Natural killer cell treated with Interleukin-12 subunit alpha and Interleukin-12 subunit beta and Interleukin-15 and Interleukin-18, amount 100 ng/mL, for 72 hours (primary cell): ENCODE measurements at regions not wholly inside any gene's neighbourhood (a gene's known extent, or its start where the extent isn't known, plus 50 kb on each side); places are given as distances from the start of the nearest gene placed in this dataset.

Experiments used
- ATAC-seq, 2 donors: fragments of 150-1000 bp; cut with Tn5 transposase in 1 of 2; sonication (Bioruptor Pico), chemical (Tn5 transposase) in 1 of 2; 2 replicates each; pipeline ENCODE4 v1.10.0; 2021
- DNase-seq: peaks from one replicate; pipeline ENCODE4 v3.0.0; 2022; ENCODE audit warnings: low spot score
- H3K27ac Mint-ChIP-seq, 2 donors: 1 replicate in 1 of 2; 2 replicates in 1 of 2; pipeline ENCODE4 v1.8.0; 2022; ENCODE audit warnings: mixed read lengths in 2 of 2, mild to moderate bottlenecking in 1 of 2, moderate library complexity in 1 of 2
- H3K27me3 Mint-ChIP-seq, 2 donors: 1 replicate in 1 of 2; 2 replicates in 1 of 2; pipeline ENCODE4 v1.8.0; 2022; ENCODE audit warnings: mixed read lengths in 2 of 2
- H3K36me3 Mint-ChIP-seq: one replicate; pipeline ENCODE4 v1.8.0; 2022; ENCODE audit warnings: mixed read lengths
- H3K4me1 Mint-ChIP-seq, 2 donors: 1 replicate in 1 of 2; 2 replicates in 1 of 2; pipeline ENCODE4 v1.8.0; 2022; ENCODE audit warnings: low read depth in 2 of 2, mixed read lengths in 2 of 2, mild to moderate bottlenecking in 1 of 2
- H3K4me3 Mint-ChIP-seq: one replicate; pipeline ENCODE4 v1.8.0; 2022; ENCODE audit warnings: mixed read lengths
- H3K9me3 Mint-ChIP-seq: 2 replicates; pipeline ENCODE4 v1.8.0; 2022; ENCODE audit warnings: mixed read lengths

GRCh38 chr7:86926732-86927131 lies 132.7 kb downstream of the ELAPOR2 start:
- no peaks in the 10 kb centered on the region for H3K4me1 Mint-ChIP-seq
- no peak for ATAC-seq
- H3K9me3 Mint-ChIP-seq: no peaks in the 10 kb centered on the region
- H3K36me3 Mint-ChIP-seq: no peaks in the 10 kb centered on the region
- H3K27me3 Mint-ChIP-seq: peaks cover 11 to 20% of the 10 kb centered on the region in 2 donors
- no peak overlapping the region for H3K27ac Mint-ChIP-seq
- no peak for DNase-seq
- H3K4me3 Mint-ChIP-seq: no peak overlapping the region

DNA sequence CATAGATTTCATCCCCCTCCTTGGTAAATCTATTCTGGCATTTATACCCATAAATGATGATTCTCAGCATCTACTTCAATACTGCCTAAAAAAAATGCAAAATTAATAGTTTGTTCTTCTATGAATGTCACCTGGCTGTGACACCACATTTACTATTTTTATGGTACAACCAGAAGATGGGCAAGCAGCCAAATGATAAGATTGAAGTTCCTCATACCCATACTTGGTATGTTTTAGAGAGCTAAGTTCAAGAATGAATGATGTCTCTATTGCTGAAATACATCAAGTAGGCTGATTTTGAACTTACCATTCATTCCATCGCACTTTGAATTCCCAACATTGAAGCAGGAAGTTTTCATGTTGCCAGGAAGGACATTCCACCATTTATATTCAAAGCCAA lies 134.2 kb downstream of the ELAPOR2 start:
- Mint-ChIP-seq H3K27me3 (peaks cover 11 to 20% of the 10 kb centered on the region in 2 donors), H3K27ac (no peak overlapping the region), H3K36me3 (no peaks in the 10 kb centered on the region), H3K4me1 (no peaks in the 10 kb centered on the region), H3K9me3 (no peaks in the 10 kb centered on the region), H3K4me3 (no peak overlapping the region)
- no peak for ATAC-seq
- DNase-seq: no peak

DNA sequence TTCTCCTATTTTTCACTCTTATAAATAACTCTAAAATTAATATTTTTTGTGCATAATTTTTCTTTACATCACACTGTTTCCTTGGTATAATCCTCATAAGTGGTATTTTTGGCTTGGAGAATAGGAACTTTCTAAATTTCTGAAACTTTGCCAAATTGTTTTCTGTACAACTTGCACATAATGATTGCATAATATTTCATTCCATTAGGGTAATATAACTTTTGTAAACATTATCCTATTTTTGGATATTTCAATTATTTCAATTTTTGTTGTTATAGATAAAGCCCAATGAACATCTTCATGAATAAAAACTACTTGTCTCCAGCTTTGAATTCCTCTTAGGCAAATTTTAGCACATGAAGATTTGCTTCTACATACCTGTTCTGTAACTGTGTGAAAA lies 135.9 kb downstream of the ELAPOR2 start:
- no peaks in the 10 kb centered on the region for H3K36me3 Mint-ChIP-seq
- peaks cover 7 to 20% of the 10 kb centered on the region in 2 donors for H3K27me3 Mint-ChIP-seq
- DNase-seq: no peak
- no peak overlapping the region for H3K4me3 Mint-ChIP-seq
- H3K27ac Mint-ChIP-seq: no peak overlapping the region
- no peak for ATAC-seq
- H3K4me1 Mint-ChIP-seq: no peaks in the 10 kb centered on the region
- no peaks in the 10 kb centered on the region for H3K9me3 Mint-ChIP-seq

DNA sequence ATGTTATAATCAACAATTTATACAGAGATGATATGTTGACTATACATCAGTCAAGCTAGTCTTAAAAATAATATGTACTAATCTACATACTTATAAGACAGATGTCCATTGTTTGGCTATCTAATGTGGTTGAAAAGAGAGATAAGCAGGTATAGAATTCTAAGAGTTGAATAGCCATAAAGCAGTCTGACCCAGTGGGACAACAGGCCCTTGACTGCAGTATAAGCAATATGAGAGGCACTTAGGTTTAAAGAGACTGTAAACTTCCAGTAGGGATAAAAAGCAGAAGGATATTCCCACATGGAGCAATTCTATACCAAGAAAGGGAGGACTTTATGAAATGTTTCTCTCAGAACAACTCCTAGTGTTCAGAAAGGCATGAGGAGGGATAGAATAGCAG lies 139.3 kb downstream of the ELAPOR2 start:
- H3K9me3 Mint-ChIP-seq: no peaks in the 10 kb centered on the region
- no peak overlapping the region for H3K27ac Mint-ChIP-seq
- no peaks in the 10 kb centered on the region for H3K4me1 Mint-ChIP-seq
- ATAC-seq (no peak), DNase-seq (no peak)
- H3K36me3 Mint-ChIP-seq: no peaks in the 10 kb centered on the region
- no peak overlapping the region for H3K4me3 Mint-ChIP-seq
- H3K27me3 Mint-ChIP-seq: peaks cover 3 to 11% of the 10 kb centered on the region in 2 donors

GRCh38 chr7:86918245-86918644 lies 141.2 kb downstream of the ELAPOR2 start:
- no peak overlapping the region for H3K4me3 Mint-ChIP-seq
- DNase-seq (no peak), ATAC-seq (no peak)
- no peak overlapping the region for H3K27ac Mint-ChIP-seq
- no peaks in the 10 kb centered on the region for H3K36me3 Mint-ChIP-seq
- H3K4me1 Mint-ChIP-seq: no peaks in the 10 kb centered on the region
- H3K27me3 Mint-ChIP-seq: peaks cover 3 to 8% of the 10 kb centered on the region in 2 donors
- H3K9me3 Mint-ChIP-seq: no peaks in the 10 kb centered on the region

DNA sequence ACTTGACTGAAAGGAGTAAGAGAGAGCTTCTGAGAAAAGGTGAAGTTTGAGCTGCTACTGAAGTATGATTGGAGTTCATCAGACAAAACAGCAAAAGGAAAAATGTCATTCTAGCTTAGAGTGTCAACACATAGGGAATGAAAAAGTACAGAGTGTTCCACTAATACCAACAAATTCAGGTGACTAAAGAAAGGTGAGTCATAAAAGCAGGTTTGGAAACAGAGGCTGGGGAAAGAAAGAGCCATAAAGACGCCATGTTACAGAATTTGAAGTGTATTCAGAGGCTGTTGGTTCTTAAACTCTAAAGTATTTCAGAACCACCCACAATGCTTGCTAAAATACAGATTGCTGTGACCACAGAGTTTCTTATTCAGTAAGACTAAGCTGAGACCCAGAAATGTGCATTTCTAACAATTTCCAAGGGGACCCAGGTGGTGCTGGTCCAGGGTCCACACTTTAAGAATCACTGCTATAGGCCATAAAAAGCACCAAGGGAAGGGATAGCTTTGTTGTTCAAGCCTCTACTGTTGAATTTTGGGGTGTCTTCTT lies 143.1 kb downstream of the ELAPOR2 start:
- Mint-ChIP-seq H3K9me3 (no peaks in the 10 kb centered on the region), H3K27me3 (peaks cover 3 to 8% of the 10 kb centered on the region in 2 donors), H3K27ac (no peak overlapping the region), H3K4me1 (no peaks in the 10 kb centered on the region), H3K36me3 (no peaks in the 10 kb centered on the region), H3K4me3 (no peak overlapping the region)
- no peak for DNase-seq
- no peak for ATAC-seq

DNA sequence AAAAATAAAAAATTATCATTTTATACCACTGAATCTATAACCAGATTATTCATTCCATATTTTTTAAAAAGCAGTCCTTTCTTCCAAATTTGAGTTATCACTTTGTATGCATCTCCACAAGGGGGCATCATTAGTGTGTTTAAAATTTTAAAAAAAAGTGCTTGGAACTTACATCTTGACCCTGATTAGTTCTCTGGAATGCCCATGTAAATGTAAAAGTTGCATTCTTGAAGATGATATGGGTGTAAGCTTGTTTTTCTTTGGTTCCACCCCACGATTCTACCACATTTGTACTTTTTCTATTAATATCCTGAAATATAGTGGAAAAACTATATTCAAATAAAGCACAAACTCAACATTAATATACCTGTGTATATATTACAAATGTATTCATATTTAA lies 144.9 kb downstream of the ELAPOR2 start:
- Mint-ChIP-seq H3K9me3 (no peaks in the 10 kb centered on the region), H3K27ac (no peak overlapping the region), H3K36me3 (no peaks in the 10 kb centered on the region), H3K4me1 (no peaks in the 10 kb centered on the region), H3K4me3 (no peak overlapping the region), H3K27me3 (peaks cover 3 to 8% of the 10 kb centered on the region in 2 donors)
- ATAC-seq (no peak), DNase-seq (no peak)
